ENCODE measurements at regions not wholly inside any gene's neighbourhood (a gene's known extent, or its start where the extent isn't known, plus 50 kb on each side); places are given as distances from the start of the nearest gene placed in this dataset.
"Not testable (repeated sequence)": the region's sequence is repeated elsewhere in the genome, so short reads cannot be mapped to it uniquely, and the experiment has no call there.

GRCh38 chr2:57330447-57330846 is 716.2 kb upstream of the VRK2 start:
- DNase-seq (ENCODE audit: low spot score), result peak; percentile 6

- DNase-seq (ENCODE audit: low spot score), result no peak
Measured at GRCh38 chr2:57333221-57333620, 713.4 kb upstream of the VRK2 start.

- no peak for DNase-seq (ENCODE audit: low spot score)
Measured at GRCh38 chr2:57343391-57344006, 703.1 kb upstream of the VRK2 start.

- DNase-seq (ENCODE audit: low spot score), result no peak
Measured at GRCh38 chr2:57368190-57368589, 678.4 kb upstream of the VRK2 start.

- DNase-seq (ENCODE audit: low spot score), result no peak
Measured at GRCh38 chr2:57370882-57371585, 675.6 kb upstream of the VRK2 start.

GRCh38 chr2:57372237-57372984 is 674.2 kb upstream of the VRK2 start:
- no peak for DNase-seq (ENCODE audit: low spot score)

- DNase-seq (ENCODE audit: low spot score), result no peak
Measured at GRCh38 chr2:57373530-57373929, 673.1 kb upstream of the VRK2 start.

GRCh38 chr2:57376985-57377384 is 669.6 kb upstream of the VRK2 start:
- peak; percentile 5 for DNase-seq (ENCODE audit: low spot score)

- DNase-seq (ENCODE audit: low spot score), result no peak
Measured at GRCh38 chr2:57386305-57386704, 660.3 kb upstream of the VRK2 start.

- DNase-seq (ENCODE audit: low spot score), result no peak
Measured at GRCh38 chr2:57396355-57397098, 650.1 kb upstream of the VRK2 start.

- no peak for DNase-seq (ENCODE audit: low spot score)
Measured at GRCh38 chr2:57397550-57398360, 648.9 kb upstream of the VRK2 start.

GRCh38 chr2:57399057-57399456 is 647.5 kb upstream of the VRK2 start:
- DNase-seq (ENCODE audit: low spot score), result no peak

- no peak for DNase-seq (ENCODE audit: low spot score)
Measured at GRCh38 chr2:57402096-57402495, 644.5 kb upstream of the VRK2 start.

- DNase-seq (ENCODE audit: low spot score), result no peak
Measured at GRCh38 chr2:57402755-57403154, 643.9 kb upstream of the VRK2 start.

GRCh38 chr2:57407772-57408201 is 638.8 kb upstream of the VRK2 start:
- no peak for DNase-seq (ENCODE audit: low spot score)

GRCh38 chr2:57408587-57408986 is 638.0 kb upstream of the VRK2 start:
- DNase-seq (ENCODE audit: low spot score), result no peak

GRCh38 chr2:57417007-57417406 is 629.6 kb upstream of the VRK2 start:
- DNase-seq (ENCODE audit: low spot score), result no peak

GRCh38 chr2:57418859-57419346 is 627.7 kb upstream of the VRK2 start:
- DNase-seq (ENCODE audit: low spot score), result not testable (repeated sequence)

- DNase-seq (ENCODE audit: low spot score), result no peak
Measured at GRCh38 chr2:57429831-57430230, 616.8 kb upstream of the VRK2 start.

GRCh38 chr2:57432528-57432927 is 614.1 kb upstream of the VRK2 start:
- no peak for DNase-seq (ENCODE audit: low spot score)

- no peak for DNase-seq (ENCODE audit: low spot score)
Measured at GRCh38 chr2:57434441-57434840, 612.2 kb upstream of the VRK2 start.

Data from iPS-NIHi11 (cell line).